GM23338 (cell line): ENCODE measurements at regions not wholly inside any gene's neighbourhood (a gene's known extent, or its start where the extent isn't known, plus 50 kb on each side); places are given as distances from the start of the nearest gene placed in this dataset.

Experiments used
- ATAC-seq: fragments of 200-7000 bp; cut with Tn5 transposase; 3 replicates; pipeline ENCODE4 v1.9.1; 2020
- DNase-seq: peaks from one replicate; pipeline ENCODE4 v3.0.0-alpha.2; 2015; ENCODE audit warnings: low spot score
- H2AFZ ChIP-seq: fragments of 200-600 bp; sonication (generic); 2 replicates; pipeline ENCODE4 v1.8.0; 2016; ENCODE audit warnings: antibody characterized with exemption, mild to moderate bottlenecking, moderate library complexity
- H3F3A ChIP-seq: fragments of 200-600 bp; sonication (generic); replicated peaks from 2 replicates; pipeline ENCODE4 v1.8.0; 2017; ENCODE audit warnings: antibody characterized with exemption, mixed run types, low read depth
- H3K27ac ChIP-seq: fragments of 200-600 bp; sonication (generic); 2 replicates; pipeline ENCODE4 v1.6.1; 2016; ENCODE audit warnings: low read depth
- H3K27me3 ChIP-seq: fragments of 200-600 bp; sonication (generic); 2 replicates; pipeline ENCODE4 v1.8.0; 2016; ENCODE audit warnings: mild to moderate bottlenecking, mixed run types, moderate library complexity; ENCODE audit not compliant: insufficient read depth
- H3K36me3 ChIP-seq: fragments of 200-600 bp; sonication (generic); 2 replicates; pipeline ENCODE4 v1.8.0; 2016; ENCODE audit warnings: mild to moderate bottlenecking; ENCODE audit not compliant: insufficient read depth
- H3K4me1 ChIP-seq: fragments of 200-600 bp; sonication (generic); 2 replicates; pipeline ENCODE4 v1.8.0; 2016; ENCODE audit warnings: mild to moderate bottlenecking, moderate library complexity; ENCODE audit not compliant: insufficient read depth
- H3K4me2 ChIP-seq: fragments of 200-600 bp; sonication (generic); 2 replicates; pipeline ENCODE4 v1.7.1; 2017; ENCODE audit warnings: mixed run types
- H3K4me3 ChIP-seq: fragments of 200-600 bp; sonication (generic); 2 replicates; pipeline ENCODE4 v1.6.1; 2016; ENCODE audit warnings: mixed run types
- H3K79me2 ChIP-seq: fragments of 200-600 bp; sonication (generic); replicated peaks from 2 replicates; pipeline ENCODE4 v1.8.0; 2017; ENCODE audit warnings: mild to moderate bottlenecking; ENCODE audit not compliant: insufficient read depth
- H3K9me2 ChIP-seq: fragments of 200-600 bp; sonication (generic); 2 replicates; pipeline ENCODE4 v1.8.0; 2017; ENCODE audit not compliant: insufficient read depth
- H4K20me1 ChIP-seq: fragments of 200-600 bp; sonication (generic); replicated peaks from 2 replicates; pipeline ENCODE4 v1.8.0; 2017; ENCODE audit warnings: mild to moderate bottlenecking; ENCODE audit not compliant: insufficient read depth
- H3K27ac Mint-ChIP-seq: 2 replicates; pipeline ENCODE4 v1.8.0; 2020; ENCODE audit warnings: inconsistent platforms, mild to moderate bottlenecking, moderate library complexity, mixed read lengths
- H3K27me3 Mint-ChIP-seq: 3 replicates; pipeline ENCODE4 v1.8.0; 2022; ENCODE audit warnings: low read depth, mild to moderate bottlenecking, moderate library complexity, mixed read lengths, inconsistent platforms; ENCODE audit not compliant: insufficient read depth, poor library complexity
- H3K36me3 Mint-ChIP-seq: 3 replicates; pipeline ENCODE4 v1.8.0; 2021; ENCODE audit warnings: low read depth, mild to moderate bottlenecking, inconsistent platforms, moderate library complexity, mixed read lengths
- H3K4me1 Mint-ChIP-seq: 3 replicates; pipeline ENCODE4 v1.8.0; 2020; ENCODE audit warnings: mild to moderate bottlenecking, inconsistent platforms, mixed read lengths
- H3K4me3 Mint-ChIP-seq: 3 replicates; pipeline ENCODE4 v1.8.0; 2021; ENCODE audit warnings: moderate library complexity, mild to moderate bottlenecking, inconsistent platforms, mixed read lengths
- H3K9me3 Mint-ChIP-seq: 3 replicates; pipeline ENCODE4 v1.8.0; 2020; ENCODE audit warnings: moderate library complexity, mild to moderate bottlenecking, inconsistent platforms, mixed read lengths
- CREB1 ChIP-seq: fragments of 250-450 bp; sonication (Bioruptor Pico); IDR thresholded peaks from 2 replicates; pipeline ENCODE4 v1.5.0; 2020; ENCODE audit warnings: low read depth, mild to moderate bottlenecking, moderate library complexity
- EZH2 ChIP-seq: fragments of 200-600 bp; sonication (generic); IDR thresholded peaks from one replicate; pipeline ENCODE4 v1.8.0; 2017; ENCODE audit warnings: antibody characterized with exemption, mild to moderate bottlenecking, low read depth; ENCODE audit not compliant: unreplicated experiment
- JUNB ChIP-seq: IDR thresholded peaks from one replicate; pipeline ENCODE4 v1.6.1; 2016; ENCODE audit warnings: antibody characterized with exemption; ENCODE audit not compliant: unreplicated experiment
- POLR2AphosphoS5 ChIP-seq: IDR thresholded peaks from 2 replicates; pipeline ENCODE4 v1.6.1; 2016; ENCODE audit warnings: antibody characterized with exemption, low read depth
- STAT1 ChIP-seq: IDR thresholded peaks from one replicate; pipeline ENCODE4 v1.6.1; 2016; ENCODE audit warnings: antibody characterized with exemption; ENCODE audit not compliant: unreplicated experiment
- TF ChIP-seq, protein P1 (sequence below): IDR thresholded peaks from 2 replicates; pipeline ENCODE4 v1.6.1; 2016; ENCODE audit warnings: antibody characterized with exemption
- TF ChIP-seq, protein P2 (sequence below), 2 experiments: fragments of 200-600 bp in 1 of 2; sonication (generic) in 1 of 2; conservative IDR thresholded peaks; 2 replicates each; pipeline versions ENCODE4 v1.5.1 to v1.6.1; 2016 to 2017; ENCODE audit warnings: antibody characterized with exemption in 2 of 2, low read depth in 2 of 2, mild to moderate bottlenecking in 2 of 2, moderate library complexity in 1 of 2
- TF ChIP-seq, protein P3 (sequence below): IDR thresholded peaks from one replicate; pipeline ENCODE4 v1.6.1; 2018; ENCODE audit warnings: antibody characterized with exemption; ENCODE audit not compliant: unreplicated experiment

DNA sequence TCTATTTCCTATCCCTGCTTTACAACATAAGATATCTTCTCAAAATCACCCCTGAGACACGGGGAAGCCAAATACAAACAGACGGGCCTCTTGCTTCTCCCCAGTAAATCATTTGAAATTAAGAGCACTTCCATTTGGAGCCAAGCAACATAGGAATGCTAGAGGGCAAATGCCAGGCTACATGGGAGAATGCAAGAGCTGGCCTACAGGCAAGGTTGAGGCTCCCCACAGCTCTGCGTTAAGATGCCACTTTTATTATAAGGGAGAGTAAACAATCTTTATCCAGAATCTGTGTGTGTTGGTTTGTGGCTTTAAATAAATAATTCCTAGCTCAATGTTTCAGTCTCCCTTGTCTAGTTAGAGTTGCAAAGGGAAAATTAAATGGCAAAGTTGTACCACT, 305.1 kb upstream of the KCNH8 start:
- Histone ChIP-seq H3K4me2 (no peak overlapping the region), H3F3A (no peaks in the 10 kb centered on the region), H3K27ac (no peak overlapping the region), H3K4me1 (no peaks in the 10 kb centered on the region), H2AFZ (no peak overlapping the region), H3K27me3 (no peaks in the 10 kb centered on the region), H3K79me2 (no peaks in the 10 kb centered on the region), H3K36me3 (no peaks in the 10 kb centered on the region), H4K20me1 (no peaks in the 10 kb centered on the region), H3K4me3 (no peak overlapping the region), H3K9me2 (0 out of 2 replicates have a peak, but pooled peaks cover 4% of the 10 kb centered on the region)
- no peak overlapping the region for H3K27ac Mint-ChIP-seq
- TF ChIP-seq, protein P1, sequence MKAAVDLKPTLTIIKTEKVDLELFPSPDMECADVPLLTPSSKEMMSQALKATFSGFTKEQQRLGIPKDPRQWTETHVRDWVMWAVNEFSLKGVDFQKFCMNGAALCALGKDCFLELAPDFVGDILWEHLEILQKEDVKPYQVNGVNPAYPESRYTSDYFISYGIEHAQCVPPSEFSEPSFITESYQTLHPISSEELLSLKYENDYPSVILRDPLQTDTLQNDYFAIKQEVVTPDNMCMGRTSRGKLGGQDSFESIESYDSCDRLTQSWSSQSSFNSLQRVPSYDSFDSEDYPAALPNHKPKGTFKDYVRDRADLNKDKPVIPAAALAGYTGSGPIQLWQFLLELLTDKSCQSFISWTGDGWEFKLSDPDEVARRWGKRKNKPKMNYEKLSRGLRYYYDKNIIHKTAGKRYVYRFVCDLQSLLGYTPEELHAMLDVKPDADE: no peak
- TF ChIP-seq STAT1 (no peak), CREB1 (CRISPR knock-in tag) (no peak), EZH2 (no peak), JUNB (no peak), POLR2AphosphoS5 (no peak)
- TF ChIP-seq, protein P2, sequence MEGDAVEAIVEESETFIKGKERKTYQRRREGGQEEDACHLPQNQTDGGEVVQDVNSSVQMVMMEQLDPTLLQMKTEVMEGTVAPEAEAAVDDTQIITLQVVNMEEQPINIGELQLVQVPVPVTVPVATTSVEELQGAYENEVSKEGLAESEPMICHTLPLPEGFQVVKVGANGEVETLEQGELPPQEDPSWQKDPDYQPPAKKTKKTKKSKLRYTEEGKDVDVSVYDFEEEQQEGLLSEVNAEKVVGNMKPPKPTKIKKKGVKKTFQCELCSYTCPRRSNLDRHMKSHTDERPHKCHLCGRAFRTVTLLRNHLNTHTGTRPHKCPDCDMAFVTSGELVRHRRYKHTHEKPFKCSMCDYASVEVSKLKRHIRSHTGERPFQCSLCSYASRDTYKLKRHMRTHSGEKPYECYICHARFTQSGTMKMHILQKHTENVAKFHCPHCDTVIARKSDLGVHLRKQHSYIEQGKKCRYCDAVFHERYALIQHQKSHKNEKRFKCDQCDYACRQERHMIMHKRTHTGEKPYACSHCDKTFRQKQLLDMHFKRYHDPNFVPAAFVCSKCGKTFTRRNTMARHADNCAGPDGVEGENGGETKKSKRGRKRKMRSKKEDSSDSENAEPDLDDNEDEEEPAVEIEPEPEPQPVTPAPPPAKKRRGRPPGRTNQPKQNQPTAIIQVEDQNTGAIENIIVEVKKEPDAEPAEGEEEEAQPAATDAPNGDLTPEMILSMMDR (conservative IDR thresholded peaks at IDR 0.05; ENCODE audit: low read depth in 2 of 2): no peak
- TF ChIP-seq, protein P3, sequence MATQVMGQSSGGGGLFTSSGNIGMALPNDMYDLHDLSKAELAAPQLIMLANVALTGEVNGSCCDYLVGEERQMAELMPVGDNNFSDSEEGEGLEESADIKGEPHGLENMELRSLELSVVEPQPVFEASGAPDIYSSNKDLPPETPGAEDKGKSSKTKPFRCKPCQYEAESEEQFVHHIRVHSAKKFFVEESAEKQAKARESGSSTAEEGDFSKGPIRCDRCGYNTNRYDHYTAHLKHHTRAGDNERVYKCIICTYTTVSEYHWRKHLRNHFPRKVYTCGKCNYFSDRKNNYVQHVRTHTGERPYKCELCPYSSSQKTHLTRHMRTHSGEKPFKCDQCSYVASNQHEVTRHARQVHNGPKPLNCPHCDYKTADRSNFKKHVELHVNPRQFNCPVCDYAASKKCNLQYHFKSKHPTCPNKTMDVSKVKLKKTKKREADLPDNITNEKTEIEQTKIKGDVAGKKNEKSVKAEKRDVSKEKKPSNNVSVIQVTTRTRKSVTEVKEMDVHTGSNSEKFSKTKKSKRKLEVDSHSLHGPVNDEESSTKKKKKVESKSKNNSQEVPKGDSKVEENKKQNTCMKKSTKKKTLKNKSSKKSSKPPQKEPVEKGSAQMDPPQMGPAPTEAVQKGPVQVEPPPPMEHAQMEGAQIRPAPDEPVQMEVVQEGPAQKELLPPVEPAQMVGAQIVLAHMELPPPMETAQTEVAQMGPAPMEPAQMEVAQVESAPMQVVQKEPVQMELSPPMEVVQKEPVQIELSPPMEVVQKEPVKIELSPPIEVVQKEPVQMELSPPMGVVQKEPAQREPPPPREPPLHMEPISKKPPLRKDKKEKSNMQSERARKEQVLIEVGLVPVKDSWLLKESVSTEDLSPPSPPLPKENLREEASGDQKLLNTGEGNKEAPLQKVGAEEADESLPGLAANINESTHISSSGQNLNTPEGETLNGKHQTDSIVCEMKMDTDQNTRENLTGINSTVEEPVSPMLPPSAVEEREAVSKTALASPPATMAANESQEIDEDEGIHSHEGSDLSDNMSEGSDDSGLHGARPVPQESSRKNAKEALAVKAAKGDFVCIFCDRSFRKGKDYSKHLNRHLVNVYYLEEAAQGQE: no peak
- ATAC-seq (no peak), DNase-seq (no peak)
- H3K4me3 Mint-ChIP-seq: no peak overlapping the region
- H3K27me3 Mint-ChIP-seq: no peaks in the 10 kb centered on the region
- H3K4me1 Mint-ChIP-seq: peaks cover 23% of the 10 kb centered on the region
- 0 out of 3 replicates have a peak, but pooled peaks cover 3% of the 10 kb centered on the region for H3K9me3 Mint-ChIP-seq
- no peaks in the 10 kb centered on the region for H3K36me3 Mint-ChIP-seq
